ENCODE measurements at regions not wholly inside any gene's neighbourhood (a gene's known extent, or its start where the extent isn't known, plus 50 kb on each side); places are given as distances from the start of the nearest gene placed in this dataset.

GRCh38 chr1:94646786-94647555 is 105.4 kb upstream of the F3 start:
- Histone ChIP-seq H3K9me3 (ENCODE audit: low read depth, low read length, poor library complexity, severe bottlenecking) (no peaks in the 10 kb centered on the region), H3K27ac (ENCODE audit: low read depth, low read length, poor library complexity, severe bottlenecking) (no peak overlapping the region), H3K36me3 (ENCODE audit: insufficient read depth, low read length, poor library complexity, severe bottlenecking) (no peaks in the 10 kb centered on the region), H3K4me3 (ENCODE audit: low read depth, low read length, poor library complexity, severe bottlenecking) (no peak overlapping the region), H3K27me3 (replicated peaks; ENCODE audit: insufficient read depth, low read depth, low read length, poor library complexity) (no peaks in the 10 kb centered on the region), H3K4me1 (ENCODE audit: insufficient read depth, low read length, poor library complexity, severe bottlenecking) (peaks cover 12% of the 10 kb centered on the region)
- ChIA-PET CTCF (no interaction called here), POLR2A (ENCODE audit: low non-redundant PET) (no interaction called here)
- no peak for DNase-seq (ENCODE audit: low spot score)
- BruUV-seq (replicated peaks), result no TSS peak
- TF ChIP-seq EZH2 (IDR thresholded peaks at IDR 0.05; ENCODE audit: borderline replicate concordance, low read depth, low read length, poor library complexity, severe bottlenecking) (no peak), CTCF (conservative IDR thresholded peaks at IDR 0.05; ENCODE audit: low read depth, low read length) (no peak)
- intact Hi-C loops (cut with micrococcal nuclease; ENCODE audit: unreplicated experiment), result no loop called here

GRCh38 chr1:94646141-94646643 is 104.6 kb upstream of the F3 start:
- intact Hi-C loops (cut with micrococcal nuclease; ENCODE audit: unreplicated experiment), result no loop called here
- ChIA-PET POLR2A (ENCODE audit: low non-redundant PET) (no interaction called here), CTCF (no interaction called here)
- no peaks in the 10 kb centered on the region for H3K27me3 ChIP-seq (replicated peaks; ENCODE audit: insufficient read depth, low read depth, low read length, poor library complexity)
- H3K4me3 ChIP-seq (ENCODE audit: low read depth, low read length, poor library complexity, severe bottlenecking), result no peak overlapping the region
- no TSS peak for BruUV-seq (replicated peaks)
- TF ChIP-seq EZH2 (IDR thresholded peaks at IDR 0.05; ENCODE audit: borderline replicate concordance, low read depth, low read length, poor library complexity, severe bottlenecking), result no peak
- no peak for TF ChIP-seq CTCF (conservative IDR thresholded peaks at IDR 0.05; ENCODE audit: low read depth, low read length)
- H3K9me3 ChIP-seq (ENCODE audit: low read depth, low read length, poor library complexity, severe bottlenecking), result no peaks in the 10 kb centered on the region
- H3K27ac ChIP-seq (ENCODE audit: low read depth, low read length, poor library complexity, severe bottlenecking), result no peak overlapping the region
- peaks cover 12% of the 10 kb centered on the region for H3K4me1 ChIP-seq (ENCODE audit: insufficient read depth, low read length, poor library complexity, severe bottlenecking)
- no peaks in the 10 kb centered on the region for H3K36me3 ChIP-seq (ENCODE audit: insufficient read depth, low read length, poor library complexity, severe bottlenecking)
- DNase-seq (ENCODE audit: low spot score), result no peak

GRCh38 chr1:94644352-94644751 is 102.8 kb upstream of the F3 start:
- no TSS peak for BruUV-seq (replicated peaks)

More at GRCh38 chr1:94644352-94644751, 102.8 kb upstream of the F3 start:
- H3K36me3 ChIP-seq (ENCODE audit: insufficient read depth, low read length, poor library complexity, severe bottlenecking), result no peaks in the 10 kb centered on the region
- no peak for DNase-seq (ENCODE audit: low spot score)
- ChIA-PET CTCF (no interaction called here), POLR2A (ENCODE audit: low non-redundant PET) (no interaction called here)
- peaks cover 7% of the 10 kb centered on the region for H3K9me3 ChIP-seq (ENCODE audit: low read depth, low read length, poor library complexity, severe bottlenecking)
- H3K4me3 ChIP-seq (ENCODE audit: low read depth, low read length, poor library complexity, severe bottlenecking), result no peak overlapping the region
- TF ChIP-seq CTCF (conservative IDR thresholded peaks at IDR 0.05; ENCODE audit: low read depth, low read length) (no peak), EZH2 (IDR thresholded peaks at IDR 0.05; ENCODE audit: borderline replicate concordance, low read depth, low read length, poor library complexity, severe bottlenecking) (no peak)
- peaks cover 12% of the 10 kb centered on the region for H3K4me1 ChIP-seq (ENCODE audit: insufficient read depth, low read length, poor library complexity, severe bottlenecking)
- no peak overlapping the region for H3K27ac ChIP-seq (ENCODE audit: low read depth, low read length, poor library complexity, severe bottlenecking)
- intact Hi-C loops (cut with micrococcal nuclease; ENCODE audit: unreplicated experiment), result no loop called here
- no peaks in the 10 kb centered on the region for H3K27me3 ChIP-seq (replicated peaks; ENCODE audit: insufficient read depth, low read depth, low read length, poor library complexity)

Measured in A673 (cell line).